Skeletal muscle satellite cell (primary cell): ENCODE measurements at regions not wholly inside any gene's neighbourhood (a gene's known extent, or its start where the extent isn't known, plus 50 kb on each side); places are given as distances from the start of the nearest gene placed in this dataset.

ENCODE experiments used
- H3K27me3 ChIP-seq: 2 replicates; pipeline ENCODE4 v1.7.0; 2013; ENCODE audit warnings: low read length; ENCODE audit not compliant: control insufficient read depth, insufficient read depth
- H3K36me3 ChIP-seq: 2 replicates; pipeline ENCODE4 v1.7.0; 2013; ENCODE audit warnings: mild to moderate bottlenecking, control low read depth, low read length; ENCODE audit not compliant: insufficient read depth
- H3K4me1 ChIP-seq: 2 replicates; pipeline ENCODE4 v1.7.0; 2013; ENCODE audit warnings: low read length; ENCODE audit not compliant: control insufficient read depth, insufficient read depth
- H3K4me2 ChIP-seq: 2 replicates; pipeline ENCODE4 v1.7.0; 2013; ENCODE audit warnings: mild to moderate bottlenecking, low read length
- H3K4me3 ChIP-seq: 2 replicates; pipeline ENCODE4 v1.7.0; 2013; ENCODE audit warnings: low read length
- H3K9ac ChIP-seq: 2 replicates; pipeline ENCODE4 v1.7.0; 2013; ENCODE audit warnings: mild to moderate bottlenecking, low read depth, low read length, moderate library complexity
- H3K9me3 ChIP-seq: replicated peaks from 2 replicates; pipeline ENCODE4 v1.7.0; 2013; ENCODE audit warnings: mild to moderate bottlenecking, control low read depth, low read length

DNA sequence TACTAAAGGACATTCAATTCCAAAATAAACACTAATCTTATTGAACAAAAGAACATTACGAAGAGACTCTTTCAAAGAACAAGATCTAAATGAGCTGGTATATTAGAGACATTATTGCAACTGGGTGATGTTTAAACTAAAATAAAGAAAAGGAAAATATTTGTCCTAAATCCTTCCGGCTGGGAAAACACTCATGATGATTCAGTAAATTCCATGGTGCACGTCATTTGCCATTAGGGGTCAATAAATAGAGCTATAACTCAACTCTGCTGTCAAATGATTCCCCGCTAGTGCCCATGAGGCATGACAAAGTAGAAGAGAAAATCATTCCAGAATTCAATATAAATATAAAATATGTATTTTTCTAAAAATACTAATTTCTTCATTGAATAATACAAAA is 565.5 kb upstream of the TUSC1 start:
- Histone ChIP-seq H3K4me3 (no peak overlapping the region), H3K36me3 (no peaks in the 10 kb centered on the region), H3K27me3 (no peaks in the 10 kb centered on the region), H3K9me3 (no peaks in the 10 kb centered on the region), H3K9ac (peak overlapping the region; percentile 42), H3K4me2 (peak overlapping the region; percentile 39), H3K4me1 (peaks cover 19% of the 10 kb centered on the region)

DNA sequence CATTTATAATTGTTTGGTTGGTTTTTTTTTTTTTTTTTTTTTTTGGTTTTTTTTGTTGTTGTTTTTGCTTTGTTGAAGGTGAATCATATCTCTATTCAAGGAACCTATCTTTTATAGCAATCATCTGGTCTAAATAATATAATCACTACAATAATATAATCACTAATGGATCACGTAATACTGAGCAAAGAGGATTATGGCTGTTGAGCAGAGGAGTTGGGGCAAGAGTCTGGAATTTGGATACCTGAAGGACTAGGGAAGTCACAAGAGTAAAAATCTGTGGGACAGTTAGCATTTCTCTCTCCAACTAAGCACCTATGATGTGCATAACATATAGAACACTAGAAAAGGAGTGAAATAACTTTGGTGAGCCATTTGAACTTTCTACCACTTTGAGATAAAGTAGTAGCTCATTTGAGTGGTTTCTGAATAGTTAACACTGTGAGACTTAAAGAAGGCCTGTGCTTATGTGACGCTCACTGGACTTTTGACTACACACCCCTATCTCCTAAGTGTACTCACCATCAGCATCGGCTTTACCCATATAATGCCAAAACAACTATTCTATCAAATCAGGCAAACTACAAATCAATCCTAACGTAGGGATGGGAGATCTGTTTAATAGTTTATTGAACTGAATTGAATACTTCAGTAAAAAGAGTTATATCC is 564.9 kb upstream of the TUSC1 start:
- H3K4me2 ChIP-seq, result peak overlapping the region; percentile 39
- no peaks in the 10 kb centered on the region for H3K36me3 ChIP-seq
- no peak overlapping the region for H3K4me3 ChIP-seq
- H3K9ac ChIP-seq, result peak overlapping the region; percentile 42
- no peaks in the 10 kb centered on the region for H3K27me3 ChIP-seq
- no peaks in the 10 kb centered on the region for H3K9me3 ChIP-seq
- peaks cover 19% of the 10 kb centered on the region for H3K4me1 ChIP-seq

DNA sequence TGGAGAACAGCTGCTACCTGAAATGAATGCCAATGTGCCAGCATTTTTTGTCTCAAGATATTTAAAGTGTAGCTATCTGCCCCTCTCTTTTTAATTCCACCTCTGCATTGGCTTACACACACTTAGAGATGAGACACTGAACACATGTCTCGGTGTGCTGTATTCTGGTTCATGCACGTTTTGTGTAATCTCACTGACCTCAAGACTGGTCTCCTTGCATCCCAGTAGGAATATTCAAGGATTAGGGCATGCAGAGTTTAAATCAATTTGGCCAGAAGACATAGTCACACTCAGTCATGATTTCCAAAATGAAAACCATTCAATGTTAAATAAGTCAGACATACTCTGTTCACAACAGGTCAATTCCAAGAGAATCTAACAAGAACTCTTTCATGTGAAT is 561.8 kb upstream of the TUSC1 start:
- Histone ChIP-seq H3K9ac (no peak overlapping the region), H3K4me3 (no peak overlapping the region), H3K9me3 (no peaks in the 10 kb centered on the region), H3K4me1 (peaks cover 19% of the 10 kb centered on the region), H3K4me2 (no peak overlapping the region), H3K36me3 (no peaks in the 10 kb centered on the region), H3K27me3 (no peaks in the 10 kb centered on the region)

DNA sequence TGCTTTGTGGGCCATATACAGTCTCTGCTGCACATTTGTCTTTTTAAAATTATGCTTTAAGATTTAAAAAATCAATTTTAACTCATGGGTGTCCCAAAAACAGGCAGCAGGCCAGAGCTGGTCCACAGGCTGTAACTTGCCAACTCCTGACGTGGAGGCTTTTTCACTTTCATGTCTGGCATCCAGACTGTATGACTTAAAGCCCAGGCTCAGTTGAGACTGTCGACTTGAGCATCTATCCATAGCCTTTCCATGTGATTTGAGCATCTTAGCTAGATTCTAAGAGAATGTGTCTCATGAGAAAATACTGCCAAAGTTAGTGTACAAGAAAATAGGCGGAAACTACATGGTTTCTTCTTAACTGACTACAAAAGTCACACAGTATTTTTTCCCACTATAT is 559.0 kb upstream of the TUSC1 start:
- Histone ChIP-seq H3K9ac (no peak overlapping the region), H3K4me2 (no peak overlapping the region), H3K9me3 (no peaks in the 10 kb centered on the region), H3K27me3 (no peaks in the 10 kb centered on the region), H3K36me3 (no peaks in the 10 kb centered on the region), H3K4me3 (no peak overlapping the region), H3K4me1 (no peaks in the 10 kb centered on the region)

DNA sequence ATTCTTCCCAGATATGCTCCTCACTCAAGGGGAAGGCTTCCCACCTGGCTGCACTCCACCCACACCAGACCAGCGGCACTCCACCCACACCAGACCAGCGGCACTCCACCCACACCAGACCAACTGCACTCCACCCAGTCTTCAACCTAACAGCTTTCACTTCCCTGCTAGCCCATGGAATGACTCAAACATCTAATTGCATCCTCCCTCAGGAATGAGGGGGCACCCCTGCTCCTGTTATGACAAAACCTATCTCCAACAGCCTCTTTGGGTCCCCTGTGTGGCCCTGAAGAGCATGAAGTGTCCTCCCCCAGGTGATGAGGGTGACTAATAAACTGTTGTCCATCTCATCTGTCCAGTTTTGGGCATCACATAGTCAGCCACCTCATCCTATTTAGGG is 556.6 kb upstream of the TUSC1 start:
- Histone ChIP-seq H3K4me2 (no peak overlapping the region), H3K4me3 (no peak overlapping the region), H3K4me1 (no peaks in the 10 kb centered on the region), H3K27me3 (no peaks in the 10 kb centered on the region), H3K9ac (no peak overlapping the region), H3K36me3 (no peaks in the 10 kb centered on the region), H3K9me3 (no peaks in the 10 kb centered on the region)

DNA sequence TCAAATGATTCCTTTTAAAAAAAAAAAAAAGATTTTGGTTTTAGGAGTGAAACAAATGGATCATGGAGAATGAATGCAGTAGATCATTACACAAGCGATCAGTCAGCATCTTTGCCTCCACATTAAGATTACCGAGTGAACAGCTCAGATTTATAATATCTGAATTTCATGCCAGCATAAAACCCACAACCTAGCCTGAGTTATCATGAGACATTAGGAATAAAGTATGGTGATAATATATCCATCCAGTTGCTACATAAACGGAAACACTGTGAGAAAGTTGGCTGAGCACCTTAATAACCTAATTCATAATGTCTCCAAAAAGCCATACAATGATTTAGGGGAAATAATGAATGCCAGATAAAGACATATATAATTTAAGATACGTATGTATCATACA is 553.1 kb upstream of the TUSC1 start:
- Histone ChIP-seq H3K4me1 (no peaks in the 10 kb centered on the region), H3K9ac (no peak overlapping the region), H3K9me3 (no peaks in the 10 kb centered on the region), H3K36me3 (no peaks in the 10 kb centered on the region), H3K4me3 (no peak overlapping the region), H3K27me3 (no peaks in the 10 kb centered on the region), H3K4me2 (no peak overlapping the region)

DNA sequence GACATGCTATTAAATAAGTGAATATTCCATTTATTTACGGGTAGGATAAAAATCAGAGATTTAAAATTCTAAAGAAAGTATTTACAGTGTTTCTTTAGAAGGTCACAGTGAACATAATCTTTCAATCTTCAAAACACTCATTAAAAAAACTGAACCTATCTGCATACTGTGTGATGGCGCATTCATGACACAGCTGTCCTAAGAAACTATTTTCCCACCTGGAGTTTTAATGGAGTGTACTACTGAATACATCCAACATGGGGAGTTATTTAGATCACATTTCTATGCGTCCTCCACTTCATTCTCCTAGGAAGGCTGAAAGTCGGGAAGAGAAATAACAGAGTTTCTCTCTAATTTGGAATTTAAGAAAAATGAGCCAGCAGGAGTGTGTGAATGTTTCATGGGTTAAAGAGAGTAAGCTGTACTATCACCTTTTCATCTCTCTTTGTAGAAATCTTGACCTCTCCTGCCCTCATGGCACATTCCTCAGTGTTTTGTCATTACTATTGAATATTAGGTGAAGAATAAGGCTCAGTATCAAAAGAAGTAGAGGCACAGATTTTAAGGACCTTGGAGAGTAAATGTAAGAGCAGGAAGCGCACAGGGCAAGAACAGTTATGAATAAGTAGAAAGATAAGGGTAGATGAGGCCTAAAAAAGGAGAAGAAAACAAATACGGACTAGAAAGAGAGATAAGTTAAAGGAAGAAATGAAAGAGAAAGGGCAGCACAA is 551.2 kb upstream of the TUSC1 start:
- Histone ChIP-seq H3K4me2 (no peak overlapping the region), H3K9me3 (no peaks in the 10 kb centered on the region), H3K27me3 (no peaks in the 10 kb centered on the region), H3K4me3 (no peak overlapping the region), H3K36me3 (no peaks in the 10 kb centered on the region), H3K9ac (no peak overlapping the region), H3K4me1 (no peaks in the 10 kb centered on the region)

DNA sequence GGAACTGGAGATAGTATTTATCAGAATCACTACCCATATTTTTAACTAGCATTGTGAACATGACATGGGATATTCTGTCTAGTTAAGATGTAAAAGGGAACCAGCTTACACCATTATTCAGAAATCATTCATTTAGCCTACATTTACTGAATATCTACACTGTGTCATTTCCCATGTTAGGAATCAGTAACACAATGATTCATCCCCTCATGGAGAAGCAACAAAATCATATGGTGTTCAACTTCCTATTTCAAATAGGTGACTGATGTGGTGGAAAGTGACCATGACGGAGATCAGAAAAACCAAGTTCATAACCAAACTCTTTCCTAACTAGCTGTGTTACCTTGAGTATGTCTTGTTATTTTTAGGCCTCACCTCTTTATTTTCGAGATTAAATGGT is 550.0 kb upstream of the TUSC1 start:
- no peaks in the 10 kb centered on the region for H3K4me1 ChIP-seq
- no peaks in the 10 kb centered on the region for H3K27me3 ChIP-seq
- no peak overlapping the region for H3K4me3 ChIP-seq
- H3K9me3 ChIP-seq, result no peaks in the 10 kb centered on the region
- no peak overlapping the region for H3K9ac ChIP-seq
- no peak overlapping the region for H3K4me2 ChIP-seq
- no peaks in the 10 kb centered on the region for H3K36me3 ChIP-seq

DNA sequence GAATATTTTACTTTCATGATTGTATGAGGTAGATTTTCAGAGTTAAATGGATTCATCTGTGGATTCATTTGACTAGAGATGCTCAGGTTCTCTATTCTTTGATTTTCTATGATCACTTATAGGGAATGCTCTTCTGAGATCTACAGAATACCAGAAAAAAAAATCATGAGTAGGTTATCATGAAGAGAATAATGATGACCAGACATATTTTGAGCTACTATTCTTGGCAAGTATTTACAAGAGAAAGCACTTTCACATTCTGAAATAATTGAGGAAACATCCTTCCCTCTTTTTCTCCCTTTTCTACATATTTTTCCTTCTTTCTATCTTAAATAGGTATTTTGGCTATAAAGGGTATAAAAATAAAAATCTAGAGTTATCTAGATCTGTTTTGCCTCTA is 543.0 kb upstream of the TUSC1 start:
- no peaks in the 10 kb centered on the region for H3K27me3 ChIP-seq
- H3K4me3 ChIP-seq, result no peak overlapping the region
- no peak overlapping the region for H3K9ac ChIP-seq
- H3K36me3 ChIP-seq, result no peaks in the 10 kb centered on the region
- H3K4me1 ChIP-seq, result no peaks in the 10 kb centered on the region
- H3K4me2 ChIP-seq, result no peak overlapping the region
- no peaks in the 10 kb centered on the region for H3K9me3 ChIP-seq

DNA sequence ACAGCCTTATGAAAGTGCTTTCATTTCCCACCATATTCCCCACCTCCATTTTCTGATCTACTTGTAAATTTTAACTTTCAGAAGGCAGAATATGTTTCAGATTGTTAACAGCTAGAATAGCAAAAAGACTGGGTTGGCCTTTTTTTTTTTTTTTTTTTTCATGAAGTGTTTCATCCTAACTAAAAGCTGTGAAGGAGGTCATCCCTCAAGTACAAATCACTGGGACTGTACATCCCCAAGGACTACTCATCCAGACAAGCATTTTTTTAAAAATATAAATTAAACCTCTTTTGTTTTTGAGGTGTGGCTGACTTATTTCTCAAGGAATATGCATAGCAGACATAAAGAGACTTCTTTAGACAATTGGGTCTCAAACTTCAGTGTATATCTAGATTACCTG is 542.1 kb upstream of the TUSC1 start:
- H3K9ac ChIP-seq, result no peak overlapping the region
- no peaks in the 10 kb centered on the region for H3K9me3 ChIP-seq
- no peaks in the 10 kb centered on the region for H3K4me1 ChIP-seq
- H3K36me3 ChIP-seq, result no peaks in the 10 kb centered on the region
- no peaks in the 10 kb centered on the region for H3K27me3 ChIP-seq
- H3K4me2 ChIP-seq, result no peak overlapping the region
- no peak overlapping the region for H3K4me3 ChIP-seq

DNA sequence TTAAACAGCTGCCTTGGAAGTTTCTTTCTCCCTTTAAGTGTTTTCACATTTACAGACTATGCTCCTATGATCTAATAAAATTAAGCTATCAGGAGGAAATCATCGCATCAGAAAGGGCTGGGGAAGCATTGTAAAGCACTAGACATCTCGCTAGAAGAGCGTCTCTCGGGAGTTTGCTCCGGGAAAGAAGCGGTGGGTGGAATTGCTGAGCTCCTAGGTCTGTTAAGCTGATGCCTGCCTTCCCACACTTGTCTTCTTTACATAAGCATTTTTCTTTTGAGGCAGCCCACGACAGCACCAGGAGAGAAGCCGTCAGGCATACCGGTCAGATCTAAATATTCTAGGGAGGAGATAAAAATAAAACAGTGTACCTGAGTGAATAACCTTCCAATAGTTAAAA is 541.7 kb upstream of the TUSC1 start:
- Histone ChIP-seq H3K4me1 (no peaks in the 10 kb centered on the region), H3K27me3 (no peaks in the 10 kb centered on the region), H3K9me3 (no peaks in the 10 kb centered on the region), H3K36me3 (no peaks in the 10 kb centered on the region), H3K4me3 (no peak overlapping the region), H3K4me2 (no peak overlapping the region), H3K9ac (no peak overlapping the region)

DNA sequence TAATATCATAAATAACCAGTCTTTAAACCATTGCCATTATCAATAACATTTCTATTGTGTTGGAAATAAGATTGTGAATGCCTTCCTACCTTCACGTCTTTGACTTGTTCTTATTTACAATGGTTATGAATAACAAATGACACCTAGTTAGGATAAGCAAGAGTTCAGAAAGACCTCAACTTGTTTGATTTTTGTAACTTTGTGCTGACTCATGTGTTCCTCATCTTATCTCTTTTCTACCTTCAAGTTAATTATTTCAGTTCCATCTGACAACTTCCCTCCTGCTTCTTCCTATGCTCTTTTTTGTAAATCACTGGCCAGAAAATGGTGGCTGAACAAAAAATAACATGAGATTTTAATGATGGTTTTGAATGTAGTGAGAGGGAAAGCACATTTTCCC is 538.5 kb upstream of the TUSC1 start:
- Histone ChIP-seq H3K9me3 (no peaks in the 10 kb centered on the region), H3K27me3 (no peaks in the 10 kb centered on the region), H3K4me1 (no peaks in the 10 kb centered on the region), H3K4me2 (no peak overlapping the region), H3K36me3 (no peaks in the 10 kb centered on the region), H3K9ac (no peak overlapping the region), H3K4me3 (no peak overlapping the region)
